Panc1 (cell line): ENCODE measurements at regions not wholly inside any gene's neighbourhood (a gene's known extent, or its start where the extent isn't known, plus 50 kb on each side); places are given as distances from the start of the nearest gene placed in this dataset.

Experiments
- ATAC-seq: fragments of 200-7000 bp; cut with Tn5 transposase; 2 replicates; pipeline ENCODE4 v1.9.1; 2020; ENCODE audit warnings: mild to moderate bottlenecking, moderate library complexity
- BruUV-seq: library from RNA; stranded (reverse); fragments of 400-500 nt; replicated peaks from 2 replicates; lab custom pipeline; 2021; lab: Mats Ljungman, UMichigan
- CTCF ChIA-PET: fragments of 300-600 bp; sonication (Branson Sonifier 250); formaldehyde crosslinking; loops from one replicate; lab custom pipeline; 2022; ENCODE audit warnings: antibody characterized with exemption; lab: Charles Lee
- POLR2A ChIA-PET: fragments of 300-600 bp; sonication (Branson Sonifier 250); formaldehyde crosslinking; loops from one replicate; lab custom pipeline; 2022; ENCODE audit warnings: antibody characterized with exemption; lab: Charles Lee
- DNase-seq: peaks from one replicate; pipeline ENCODE4 v3.0.0-alpha.2; 2010; ENCODE audit warnings: low read depth, low spot score
- H3K27ac ChIP-seq: 2 replicates; pipeline ENCODE4 v1.5.1; 2011; ENCODE audit warnings: mild to moderate bottlenecking, low read length, inconsistent platforms
- H3K27me3 ChIP-seq: fragments of 200-500 bp; sonication (Bioruptor generic); 2 replicates; pipeline ENCODE4 v1.6.0; 2014; ENCODE audit warnings: low read length, inconsistent platforms; ENCODE audit not compliant: control insufficient read depth, insufficient read depth
- H3K36me3 ChIP-seq: fragments of 200-500 bp; sonication (Bioruptor generic); 2 replicates; pipeline ENCODE4 v1.5.1; 2014; ENCODE audit warnings: inconsistent platforms, mild to moderate bottlenecking, low read length, moderate library complexity; ENCODE audit not compliant: control insufficient read depth, insufficient read depth
- H3K4me1 ChIP-seq: 2 replicates; pipeline ENCODE4 v1.5.1; 2011; ENCODE audit warnings: inconsistent platforms, mild to moderate bottlenecking, low read length, moderate library complexity; ENCODE audit not compliant: control insufficient read depth, insufficient read depth
- H3K4me3 ChIP-seq, 2 experiments: 2 replicates each; pipeline ENCODE4 v1.5.1; 2011 to 2012; ENCODE audit warnings: low read depth in 2 of 2, low read length in 2 of 2, mild to moderate bottlenecking in 2 of 2, inconsistent platforms in 1 of 2, moderate library complexity in 1 of 2
- H3K9me3 ChIP-seq: fragments of 200-500 bp; sonication (Bioruptor generic); 2 replicates; pipeline ENCODE4 v1.5.1; 2014; ENCODE audit warnings: low read depth, mild to moderate bottlenecking, inconsistent platforms, low read length, moderate library complexity; ENCODE audit not compliant: control insufficient read depth, insufficient read depth
- POLR2AphosphoS5 ChIP-seq: IDR thresholded peaks from 2 replicates; pipeline ENCODE4 v1.6.1; 2012; ENCODE audit warnings: mild to moderate bottlenecking, low read depth, low read length, moderate library complexity
- SIN3A ChIP-seq: IDR thresholded peaks from 2 replicates; pipeline ENCODE4 v1.6.1; 2012; ENCODE audit warnings: low read depth, mild to moderate bottlenecking, low read length, moderate library complexity, borderline replicate concordance; ENCODE audit not compliant: insufficient read depth
- TCF7L2 ChIP-seq: IDR thresholded peaks from 2 replicates; pipeline ENCODE4 v1.6.1; 2011; ENCODE audit warnings: mild to moderate bottlenecking, low read depth, low read length, inconsistent platforms
- in situ Hi-C: cut with HindIII; loops from 2 replicates; pipeline ENCODE4 v1.10.0; 2016; ENCODE audit warnings: low sequenced_read_pairs, low pct_unique_long_range_greater_than_20kb
- intact Hi-C: fragments of 100-400 bp; cut with micrococcal nuclease; formaldehyde crosslinking; loops from one replicate; pipeline ENCODE4 v1.10.0; 2022; ENCODE audit not compliant: unreplicated experiment
- TF ChIP-seq, protein P1 (sequence below): fragments of 450-650 bp; IDR thresholded peaks from 2 replicates; pipeline ENCODE4 v1.5.1; 2017; ENCODE audit warnings: mild to moderate bottlenecking
- TF ChIP-seq, protein P2 (sequence below), 2 experiments: IDR thresholded peaks; 2 replicates each; pipeline ENCODE4 v1.6.1; 2011 to 2012; ENCODE audit warnings: low read depth in 2 of 2, control low read depth in 1 of 2, low read length in 1 of 2, mild to moderate bottlenecking in 1 of 2, moderate library complexity in 1 of 2; ENCODE audit not compliant: insufficient read depth in 1 of 2

- no peaks in the 10 kb centered on the region for H3K27me3 ChIP-seq
- TF ChIP-seq TCF7L2 (no peak), POLR2AphosphoS5 (no peak), SIN3A (no peak)
- TF ChIP-seq, protein P1, sequence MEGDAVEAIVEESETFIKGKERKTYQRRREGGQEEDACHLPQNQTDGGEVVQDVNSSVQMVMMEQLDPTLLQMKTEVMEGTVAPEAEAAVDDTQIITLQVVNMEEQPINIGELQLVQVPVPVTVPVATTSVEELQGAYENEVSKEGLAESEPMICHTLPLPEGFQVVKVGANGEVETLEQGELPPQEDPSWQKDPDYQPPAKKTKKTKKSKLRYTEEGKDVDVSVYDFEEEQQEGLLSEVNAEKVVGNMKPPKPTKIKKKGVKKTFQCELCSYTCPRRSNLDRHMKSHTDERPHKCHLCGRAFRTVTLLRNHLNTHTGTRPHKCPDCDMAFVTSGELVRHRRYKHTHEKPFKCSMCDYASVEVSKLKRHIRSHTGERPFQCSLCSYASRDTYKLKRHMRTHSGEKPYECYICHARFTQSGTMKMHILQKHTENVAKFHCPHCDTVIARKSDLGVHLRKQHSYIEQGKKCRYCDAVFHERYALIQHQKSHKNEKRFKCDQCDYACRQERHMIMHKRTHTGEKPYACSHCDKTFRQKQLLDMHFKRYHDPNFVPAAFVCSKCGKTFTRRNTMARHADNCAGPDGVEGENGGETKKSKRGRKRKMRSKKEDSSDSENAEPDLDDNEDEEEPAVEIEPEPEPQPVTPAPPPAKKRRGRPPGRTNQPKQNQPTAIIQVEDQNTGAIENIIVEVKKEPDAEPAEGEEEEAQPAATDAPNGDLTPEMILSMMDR = no peak
- TF ChIP-seq, protein P2, sequence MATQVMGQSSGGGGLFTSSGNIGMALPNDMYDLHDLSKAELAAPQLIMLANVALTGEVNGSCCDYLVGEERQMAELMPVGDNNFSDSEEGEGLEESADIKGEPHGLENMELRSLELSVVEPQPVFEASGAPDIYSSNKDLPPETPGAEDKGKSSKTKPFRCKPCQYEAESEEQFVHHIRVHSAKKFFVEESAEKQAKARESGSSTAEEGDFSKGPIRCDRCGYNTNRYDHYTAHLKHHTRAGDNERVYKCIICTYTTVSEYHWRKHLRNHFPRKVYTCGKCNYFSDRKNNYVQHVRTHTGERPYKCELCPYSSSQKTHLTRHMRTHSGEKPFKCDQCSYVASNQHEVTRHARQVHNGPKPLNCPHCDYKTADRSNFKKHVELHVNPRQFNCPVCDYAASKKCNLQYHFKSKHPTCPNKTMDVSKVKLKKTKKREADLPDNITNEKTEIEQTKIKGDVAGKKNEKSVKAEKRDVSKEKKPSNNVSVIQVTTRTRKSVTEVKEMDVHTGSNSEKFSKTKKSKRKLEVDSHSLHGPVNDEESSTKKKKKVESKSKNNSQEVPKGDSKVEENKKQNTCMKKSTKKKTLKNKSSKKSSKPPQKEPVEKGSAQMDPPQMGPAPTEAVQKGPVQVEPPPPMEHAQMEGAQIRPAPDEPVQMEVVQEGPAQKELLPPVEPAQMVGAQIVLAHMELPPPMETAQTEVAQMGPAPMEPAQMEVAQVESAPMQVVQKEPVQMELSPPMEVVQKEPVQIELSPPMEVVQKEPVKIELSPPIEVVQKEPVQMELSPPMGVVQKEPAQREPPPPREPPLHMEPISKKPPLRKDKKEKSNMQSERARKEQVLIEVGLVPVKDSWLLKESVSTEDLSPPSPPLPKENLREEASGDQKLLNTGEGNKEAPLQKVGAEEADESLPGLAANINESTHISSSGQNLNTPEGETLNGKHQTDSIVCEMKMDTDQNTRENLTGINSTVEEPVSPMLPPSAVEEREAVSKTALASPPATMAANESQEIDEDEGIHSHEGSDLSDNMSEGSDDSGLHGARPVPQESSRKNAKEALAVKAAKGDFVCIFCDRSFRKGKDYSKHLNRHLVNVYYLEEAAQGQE (IDR thresholded peaks at IDR 0.05; ENCODE audit: insufficient read depth in 1 of 2, low read depth in 2 of 2, low read length in 1 of 2) = no peak
- no TSS peak for BruUV-seq
- CTCF ChIA-PET = interaction anchor here (0.5 kb wide), 1 partner anchor 11 kb away, joined by 3 read pairs; no protein-coding TSS in a partner anchor
- H3K4me1 ChIP-seq = 0 out of 2 replicates have a peak, but pooled peaks cover 3% of the 10 kb centered on the region
- in situ Hi-C loops = no loop called here
- no peak for DNase-seq
- ATAC-seq = peak; percentile 29; the same call in 1 of the 2 replicates
- no peaks in the 10 kb centered on the region for H3K9me3 ChIP-seq
- H3K4me3 ChIP-seq = no peak overlapping the region
- POLR2A ChIA-PET = no interaction called here
- H3K36me3 ChIP-seq = no peaks in the 10 kb centered on the region
- intact Hi-C loops = no loop called here
- H3K27ac ChIP-seq = no peak overlapping the region
These were observed 125.2 kb upstream of the ZNF648 start for GRCh38 chr1:182186757-182187146.

DNA sequence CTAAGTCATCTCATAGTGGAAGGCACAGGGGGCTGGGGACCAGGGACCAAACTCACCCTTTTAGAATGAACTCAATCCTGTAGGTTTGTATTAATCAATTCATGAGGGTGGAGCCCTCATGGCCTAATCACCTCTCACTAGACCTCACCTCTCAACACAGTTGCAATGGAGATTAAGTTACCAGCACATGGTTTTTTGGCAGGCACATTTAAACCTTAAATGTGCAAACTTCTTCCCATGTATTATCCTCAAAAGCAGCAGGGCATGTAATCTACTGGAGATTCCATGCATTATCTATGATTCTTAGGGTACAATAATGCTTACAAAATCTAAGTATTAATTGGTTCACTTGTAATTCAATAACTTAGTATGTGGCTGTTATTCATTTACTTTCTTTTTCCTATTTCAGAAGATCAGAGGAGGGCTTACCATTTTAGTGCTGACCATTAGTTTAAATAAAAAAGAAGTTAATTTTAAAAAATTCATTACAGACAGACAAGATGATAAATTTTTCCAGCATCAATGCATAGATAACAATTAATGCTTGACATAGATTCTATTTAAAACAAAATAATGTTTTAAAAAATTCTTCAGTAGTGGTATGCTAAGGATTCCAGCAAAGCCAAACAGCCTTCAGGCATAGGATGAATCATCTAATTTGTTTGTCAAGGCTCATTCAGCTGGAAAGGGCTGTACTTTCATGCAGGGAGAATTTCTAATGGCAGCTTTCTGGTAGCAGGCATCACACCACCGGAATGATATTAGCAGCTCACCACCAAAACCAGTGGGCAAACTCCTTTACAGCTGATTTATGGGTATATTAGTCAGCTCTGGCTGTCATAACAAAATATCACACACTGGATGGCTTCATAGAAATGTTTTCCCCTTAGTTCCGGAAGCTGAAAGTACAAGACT is 124.6 kb upstream of the ZNF648 start:
- Histone ChIP-seq H3K4me1 (0 out of 2 replicates have a peak, but pooled peaks cover 3% of the 10 kb centered on the region), H3K4me3 (no peak overlapping the region), H3K27me3 (no peaks in the 10 kb centered on the region), H3K9me3 (no peaks in the 10 kb centered on the region), H3K27ac (no peak overlapping the region), H3K36me3 (no peaks in the 10 kb centered on the region)
- CTCF ChIA-PET = interaction anchor here (0.5 kb wide), 1 partner anchor 12 kb away, joined by 3 read pairs; no protein-coding TSS in a partner anchor
- ATAC-seq (peak; percentile 94), DNase-seq (peak; percentile 35)
- intact Hi-C loops = no loop called here
- in situ Hi-C loops = no loop called here
- POLR2A ChIA-PET = no interaction called here
- TF ChIP-seq SIN3A = no peak
- TF ChIP-seq TCF7L2 = 0 out of 2 replicates have a peak, but pooled peaks have one; percentile 23
- no TSS peak for BruUV-seq

DNA sequence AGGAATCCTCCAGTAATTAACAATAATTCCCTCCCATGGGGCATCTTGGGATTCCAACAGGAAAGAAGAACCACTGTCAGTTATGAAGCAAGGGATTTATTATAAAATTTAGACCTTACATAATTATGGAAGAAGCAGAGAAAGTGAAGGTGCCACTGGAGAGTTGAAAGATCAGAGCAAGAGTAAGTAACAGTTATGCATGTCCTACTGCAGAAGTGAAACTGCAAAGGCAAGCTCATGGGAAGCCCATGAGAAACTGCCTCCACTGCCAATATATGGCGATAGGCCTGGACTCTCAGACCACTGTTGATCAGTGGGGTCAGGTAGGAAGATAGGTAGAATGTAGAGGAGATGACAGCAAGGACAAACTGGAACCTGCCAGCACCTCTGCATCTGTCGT is 123.6 kb upstream of the ZNF648 start:
- H3K4me3 ChIP-seq = no peak overlapping the region
- 0 out of 2 replicates have a peak, but pooled peaks cover 3% of the 10 kb centered on the region for H3K4me1 ChIP-seq
- no peak overlapping the region for H3K27ac ChIP-seq
- DNase-seq = no peak
- TF ChIP-seq SIN3A (no peak), POLR2AphosphoS5 (no peak), TCF7L2 (no peak)
- TF ChIP-seq, protein P1 = no peak
- TF ChIP-seq, protein P2 (IDR thresholded peaks at IDR 0.05; ENCODE audit: insufficient read depth in 1 of 2, low read depth in 2 of 2, low read length in 1 of 2) = no peak
- no TSS peak for BruUV-seq
- no peak for ATAC-seq
- CTCF ChIA-PET = no interaction called here
- no peaks in the 10 kb centered on the region for H3K9me3 ChIP-seq
- no peaks in the 10 kb centered on the region for H3K36me3 ChIP-seq
- intact Hi-C loops (no loop called here), in situ Hi-C loops (no loop called here)
- H3K27me3 ChIP-seq = no peaks in the 10 kb centered on the region
- POLR2A ChIA-PET = no interaction called here
